Superior temporal gyrus (tissue), 1 donor: ENCODE measurements at regions not wholly inside any gene's neighbourhood (a gene's known extent, or its start where the extent isn't known, plus 50 kb on each side); places are given as distances from the start of the nearest gene placed in this dataset.
"Not testable (repeated sequence)": the region's sequence is repeated elsewhere in the genome, so short reads cannot be mapped to it uniquely, and the experiment has no call there.

Experiments used
- DNase-seq: peaks from one replicate; pipeline ENCODE4 v3.0.0-alpha.2; 2016; ENCODE audit errors: extremely low spot score

GRCh38 chr10:90245623-90246022 lies 544.2 kb downstream of the KIF20B start:
- DNase-seq, result no peak

DNA sequence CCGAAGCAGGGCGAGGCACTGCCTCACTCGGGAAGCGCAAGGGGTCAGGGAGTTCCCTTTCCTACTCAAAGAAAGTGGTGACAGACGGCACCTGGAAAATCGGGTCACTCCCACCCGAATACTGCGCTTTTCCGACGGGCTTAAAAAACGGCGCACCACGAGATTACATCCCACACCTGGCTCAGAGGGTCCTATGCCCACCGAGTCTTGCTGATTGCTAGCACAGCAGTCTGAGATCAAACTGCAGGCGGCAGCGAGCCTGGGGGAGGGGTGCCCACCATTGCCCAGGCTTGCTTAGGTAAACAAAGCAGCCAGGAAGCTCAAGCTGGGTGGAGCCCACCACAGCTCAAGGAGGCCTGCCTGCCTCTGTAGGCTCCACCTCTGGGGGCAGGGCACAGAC lies 549.4 kb downstream of the KIF20B start:
- DNase-seq, result not testable (repeated sequence)

DNA sequence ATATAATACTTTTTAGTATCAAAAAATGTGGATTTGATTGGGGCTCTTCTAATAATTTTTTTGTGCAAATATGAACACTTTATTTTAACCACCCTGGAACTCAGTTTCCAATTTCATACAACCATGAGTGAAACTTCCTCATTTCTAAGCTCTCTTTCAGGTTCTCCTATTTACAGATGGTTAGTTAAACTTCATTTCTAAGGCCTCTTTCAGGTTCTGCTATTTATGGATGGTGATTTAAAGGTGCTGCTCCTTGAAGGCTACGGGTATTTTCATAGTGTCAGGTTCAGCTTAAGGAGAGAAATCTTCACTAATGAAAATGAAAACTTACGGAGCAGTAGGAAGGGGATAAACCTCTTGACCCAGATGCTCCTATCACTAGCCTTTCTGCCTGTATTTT lies 568.3 kb downstream of the KIF20B start:
- no peak for DNase-seq

DNA sequence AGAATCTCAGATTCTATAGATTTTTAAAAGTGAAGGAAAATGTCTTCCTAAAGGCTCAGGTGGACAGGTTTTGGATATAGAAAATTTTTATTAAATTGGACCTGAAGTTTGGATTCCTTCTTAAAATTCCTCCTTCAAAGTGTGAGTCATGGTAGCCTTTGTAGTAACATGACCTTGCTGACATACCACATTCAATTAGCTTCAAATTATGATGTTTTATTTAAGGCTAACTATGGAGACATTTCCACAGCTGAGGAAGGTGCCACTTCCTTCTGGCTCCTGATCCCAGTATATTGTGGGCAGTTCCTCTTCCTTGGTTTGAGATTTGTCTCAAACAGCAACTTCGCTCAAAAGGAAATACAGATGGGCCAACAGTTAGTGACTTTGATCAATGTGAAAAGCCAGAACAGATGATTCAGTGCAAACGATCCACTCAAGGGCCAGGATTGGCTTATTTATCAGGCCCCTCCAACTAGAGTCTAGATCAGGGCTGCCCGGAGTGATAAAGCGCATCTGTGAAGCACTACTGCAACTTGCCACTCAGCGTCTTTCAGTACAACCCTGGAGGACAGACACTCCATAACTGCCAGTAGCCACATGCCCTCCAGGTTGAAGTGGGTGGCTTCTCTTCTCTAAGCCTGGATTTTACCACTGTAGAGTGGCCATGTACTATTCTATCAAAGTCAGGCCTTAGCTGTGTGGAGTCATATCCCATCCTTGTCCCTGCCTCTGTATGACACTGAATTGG lies 573.5 kb downstream of the KIF20B start:
- no peak for DNase-seq

DNA sequence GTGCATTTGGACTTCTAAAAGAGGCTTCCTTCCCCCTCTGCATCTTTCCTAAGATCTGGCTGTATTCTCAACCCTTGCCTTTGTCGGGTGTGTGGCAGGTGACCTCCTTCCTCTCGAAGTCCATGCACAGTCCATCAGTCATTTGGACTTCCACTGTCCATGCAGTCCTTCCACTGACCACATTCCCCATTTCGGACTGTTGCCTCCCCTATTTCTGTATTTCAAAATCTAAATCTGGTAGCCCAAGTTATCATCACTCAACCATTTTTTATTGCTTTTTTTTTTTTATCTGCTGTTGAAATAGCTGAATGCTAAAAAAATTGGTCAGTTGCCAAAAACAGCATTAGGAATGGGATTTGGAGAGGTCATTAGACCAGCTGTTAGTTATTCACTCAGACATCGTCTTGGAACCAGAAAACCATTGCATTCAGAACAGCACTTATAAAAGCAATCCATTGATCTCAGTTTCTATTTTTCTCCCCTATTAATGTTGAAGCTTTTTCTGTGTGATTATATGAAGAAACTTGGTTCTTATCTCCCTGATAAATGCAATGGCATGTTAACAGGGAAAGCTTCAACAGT lies 575.6 kb downstream of the KIF20B start:
- no peak for DNase-seq

DNA sequence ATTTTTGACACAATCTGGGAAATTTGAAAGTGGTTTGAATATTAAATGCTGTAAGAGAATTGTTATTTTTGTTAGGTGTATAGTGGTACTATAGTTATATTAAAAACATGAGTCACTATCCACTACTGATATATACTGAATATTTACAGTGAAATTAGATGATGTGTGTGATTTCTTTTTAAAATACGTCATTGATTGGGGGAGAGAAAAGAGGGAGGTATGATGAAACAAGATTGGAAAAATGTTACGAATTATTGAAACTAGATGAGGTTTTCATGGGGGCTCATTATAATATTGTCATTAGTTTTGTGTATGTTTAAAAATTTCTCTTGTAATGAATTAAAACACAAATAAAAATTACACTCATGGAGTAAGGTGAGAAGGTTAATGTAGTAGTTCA lies 571.4 kb downstream of the HTR7 start:
- DNase-seq, result no peak

DNA sequence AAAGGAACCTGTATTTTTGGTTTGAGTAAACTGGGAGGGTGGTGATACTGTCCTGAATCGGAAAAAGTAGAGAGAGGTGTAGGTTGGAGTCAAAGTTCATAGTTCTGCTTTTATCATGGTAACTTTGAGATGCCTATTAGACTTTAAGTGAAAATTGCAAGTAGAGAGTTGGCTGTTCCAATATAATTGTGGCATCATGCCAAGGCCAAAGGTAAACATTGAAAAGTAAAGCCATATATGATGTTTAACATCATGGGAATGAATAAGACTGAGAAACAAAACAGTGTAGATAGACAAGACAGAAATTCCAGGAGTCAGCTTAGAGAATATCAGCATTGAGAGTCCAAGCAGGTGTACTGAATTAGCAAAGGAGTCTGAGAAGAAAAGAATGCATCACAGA lies 570.9 kb downstream of the HTR7 start:
- no peak for DNase-seq

DNA sequence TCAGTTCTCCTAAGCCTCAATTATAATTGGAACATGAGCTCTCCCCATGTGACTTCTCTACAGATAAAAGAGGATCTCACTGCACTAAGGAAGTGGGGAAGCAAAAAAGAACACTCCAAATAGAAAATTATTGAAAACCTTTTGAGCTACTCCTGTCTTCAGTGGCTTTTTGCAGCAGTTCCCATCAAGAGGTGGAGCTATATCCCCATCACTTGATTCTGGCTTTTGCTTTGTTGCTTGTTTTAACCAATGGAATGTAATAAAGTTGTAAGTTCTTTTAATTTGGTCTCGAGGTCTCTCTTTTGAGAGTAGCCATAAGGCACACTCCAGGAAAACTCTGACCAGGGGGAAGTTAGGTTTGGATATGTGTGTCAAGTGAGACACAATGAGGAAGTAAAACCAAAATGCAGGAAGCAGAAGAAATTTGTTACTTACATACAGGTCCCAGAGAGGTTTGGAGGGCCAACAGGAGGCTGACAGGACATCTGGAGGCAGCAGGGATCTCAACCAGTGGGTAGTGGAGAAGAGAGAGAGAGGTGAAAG lies 569.4 kb downstream of the HTR7 start:
- no peak for DNase-seq

DNA sequence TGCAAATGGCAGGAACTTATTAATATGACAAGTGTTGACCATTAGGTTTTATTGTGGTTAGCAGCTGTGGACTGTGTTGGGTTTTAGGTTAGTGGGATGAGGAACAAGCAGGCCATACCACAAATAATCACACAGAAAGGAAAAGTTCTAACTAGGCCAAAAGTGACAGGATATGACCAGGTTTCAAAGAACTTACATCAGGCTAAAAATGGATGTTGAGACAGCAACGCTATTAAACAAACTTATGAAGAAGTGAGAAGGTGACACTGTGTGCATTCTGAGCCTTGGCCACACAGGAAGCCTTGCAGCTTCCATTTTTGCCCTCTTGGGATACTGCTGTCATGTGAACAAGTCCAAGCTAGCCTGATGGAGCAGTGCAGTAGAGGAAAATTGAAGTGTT lies 568.8 kb downstream of the HTR7 start:
- DNase-seq, result no peak

DNA sequence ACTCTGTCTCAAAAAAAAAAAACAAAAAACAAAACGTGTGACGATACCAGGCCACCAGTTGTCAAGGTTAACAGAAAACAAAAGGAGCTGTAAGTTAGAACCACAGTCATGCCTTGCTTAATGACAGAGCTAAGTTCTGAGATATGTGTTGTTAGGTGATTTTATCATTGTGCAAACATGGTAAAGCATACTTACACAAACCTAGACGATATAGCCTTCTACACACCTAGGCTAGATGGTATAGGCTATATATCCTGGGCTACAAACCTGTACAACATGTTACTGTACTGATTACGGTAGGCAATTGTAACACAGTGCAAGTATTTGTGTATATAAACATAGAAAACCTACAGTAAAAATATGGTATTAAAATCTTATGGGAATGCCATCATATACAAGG lies 564.2 kb downstream of the HTR7 start:
- no peak for DNase-seq

GRCh38 chr10:90294821-90295540 lies 562.9 kb downstream of the HTR7 start:
- not testable (repeated sequence) for DNase-seq

DNA sequence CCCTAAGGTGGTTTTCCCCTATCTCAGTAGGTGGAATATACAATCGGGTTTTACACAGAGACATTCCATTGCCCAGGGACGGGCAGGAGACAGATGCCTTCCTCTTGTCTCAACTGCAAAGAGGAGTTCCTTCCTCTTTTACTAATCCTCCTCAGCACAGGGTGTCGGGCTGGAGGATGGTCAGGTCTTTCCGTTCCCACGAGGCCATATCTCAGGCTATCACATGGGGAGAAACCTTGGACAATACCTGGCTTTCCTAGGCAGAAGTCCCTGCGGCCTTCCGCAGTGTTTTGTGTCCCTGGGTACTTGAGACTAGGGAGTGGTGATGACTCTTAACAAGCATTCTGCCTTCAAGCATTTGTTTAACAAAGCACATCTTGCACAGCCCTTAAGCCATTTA lies 555.8 kb downstream of the HTR7 start:
- not testable (repeated sequence) for DNase-seq

GRCh38 chr10:90302758-90303481 lies 554.9 kb downstream of the HTR7 start:
- no peak for DNase-seq

GRCh38 chr10:90304533-90304932 lies 553.3 kb downstream of the HTR7 start:
- no peak for DNase-seq

DNA sequence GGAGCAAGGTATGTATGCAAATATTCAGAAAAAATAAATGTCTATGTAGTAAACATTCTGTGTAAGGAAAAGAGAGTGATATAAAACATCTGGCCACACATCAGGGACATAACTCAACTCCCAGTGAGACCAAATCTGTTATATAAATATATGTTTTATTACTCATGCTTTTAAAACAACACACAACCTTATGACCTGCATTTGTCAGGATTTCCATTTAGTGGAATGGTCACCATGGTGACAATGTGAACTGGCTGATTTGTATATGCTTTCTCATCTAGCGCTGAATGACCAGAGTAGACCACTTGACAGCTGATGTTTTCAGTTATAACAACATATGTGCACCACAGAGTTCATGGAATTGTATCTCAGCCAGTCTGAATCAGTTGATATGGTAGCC lies 551.7 kb downstream of the HTR7 start:
- no peak for DNase-seq

GRCh38 chr10:90308223-90308622 lies 549.6 kb downstream of the HTR7 start:
- no peak for DNase-seq

GRCh38 chr10:90313576-90314325 lies 544.1 kb downstream of the HTR7 start:
- DNase-seq, result no peak

DNA sequence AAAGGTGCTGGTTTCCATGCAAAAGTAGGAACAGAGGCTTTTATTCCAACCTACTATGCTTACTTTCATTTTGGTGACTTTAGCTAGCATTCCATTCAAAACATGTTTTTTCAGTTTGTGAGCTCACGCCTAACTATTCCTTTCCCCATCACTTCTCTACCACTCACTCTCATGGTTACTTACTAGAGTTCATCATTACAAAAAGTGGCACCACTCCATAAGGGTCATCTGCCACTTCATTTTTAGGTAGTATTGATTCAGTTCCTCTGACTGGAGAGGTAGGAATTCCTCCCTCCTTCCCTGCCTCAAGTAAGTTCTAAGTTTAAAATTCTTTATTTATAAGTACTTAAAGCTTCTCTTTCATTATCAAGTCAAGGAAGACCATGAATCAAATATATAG lies 543.1 kb downstream of the HTR7 start:
- no peak for DNase-seq

GRCh38 chr10:90317172-90317571 lies 540.7 kb downstream of the HTR7 start:
- no peak for DNase-seq

DNA sequence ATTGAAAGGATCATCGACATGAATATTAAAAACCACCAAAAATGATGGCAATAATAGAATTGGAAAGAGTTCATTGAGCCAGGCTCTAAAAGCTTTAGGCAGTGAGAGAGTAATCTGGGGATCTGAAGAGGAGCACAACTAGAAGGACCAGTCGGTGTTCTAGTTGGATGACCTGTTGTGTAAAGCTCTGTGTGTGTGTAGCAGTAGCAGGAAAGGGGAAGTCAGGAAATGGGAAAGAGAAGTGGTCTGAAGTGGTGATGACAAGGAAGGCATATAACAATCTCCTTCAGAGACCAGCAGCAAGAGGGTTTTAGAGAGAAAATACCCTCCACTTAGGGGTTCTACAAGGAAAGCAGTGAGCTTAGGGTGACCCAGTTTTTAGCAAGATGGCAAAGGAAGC lies 539.2 kb downstream of the HTR7 start:
- DNase-seq, result no peak

DNA sequence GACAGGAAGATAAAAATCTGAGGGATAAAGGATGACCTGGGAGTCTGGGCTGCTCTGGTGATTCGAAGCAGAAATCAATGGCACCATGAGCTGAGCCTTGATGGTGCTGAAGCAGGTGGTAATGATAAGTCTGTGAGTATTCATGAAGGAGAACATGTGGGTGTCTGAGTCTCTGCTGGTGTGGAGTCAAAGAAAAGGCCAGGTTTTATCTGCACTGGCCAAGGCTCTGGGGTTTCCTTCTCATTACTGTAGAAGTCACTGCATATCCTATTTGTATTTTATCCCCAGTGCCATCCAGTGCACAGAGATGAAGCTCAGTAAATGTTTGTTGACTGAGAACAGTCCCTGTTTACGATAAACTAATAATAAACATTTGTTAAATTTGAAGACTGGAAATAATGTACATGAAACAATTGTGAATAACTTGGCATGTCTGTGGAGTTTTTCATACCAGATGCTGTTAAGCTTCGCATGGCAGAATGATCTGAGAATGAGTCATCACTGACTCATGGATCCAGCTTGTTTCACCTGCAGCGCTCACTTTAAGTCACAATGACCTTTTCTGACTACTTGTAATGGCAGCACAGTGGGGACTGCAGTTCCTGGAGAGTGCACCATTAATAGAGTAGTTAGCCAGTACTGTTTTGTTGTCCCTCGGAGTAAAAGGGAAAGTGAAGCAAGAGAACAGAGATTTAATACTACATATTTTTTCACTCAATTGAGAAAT lies 538.5 kb downstream of the HTR7 start:
- DNase-seq, result peak; percentile 49
